H9 (cell line): ENCODE measurements at regions not wholly inside any gene's neighbourhood (a gene's known extent, or its start where the extent isn't known, plus 50 kb on each side); places are given as distances from the start of the nearest gene placed in this dataset.
"Not testable (repeated sequence)": the region's sequence is repeated elsewhere in the genome, so short reads cannot be mapped to it uniquely, and the experiment has no call there.

Experiments
- DNase-seq: peaks from one replicate; pipeline ENCODE4 v3.0.0-alpha.2; 2017
- H2AFZ ChIP-seq: one replicate; pipeline ENCODE4 v1.6.1; 2013; ENCODE audit warnings: mild to moderate bottlenecking, low read length, control low read depth, moderate library complexity
- H2AK5ac ChIP-seq: 2 replicates; pipeline ENCODE4 v1.6.1; 2013; ENCODE audit warnings: low read length, control low read depth, mixed read lengths; ENCODE audit not compliant: insufficient read length
- H2BK120ac ChIP-seq: one replicate; pipeline ENCODE4 v1.6.1; 2013; ENCODE audit warnings: low read depth, mild to moderate bottlenecking, low read length, control low read depth, inconsistent platforms; ENCODE audit not compliant: poor library complexity, severe bottlenecking
- H2BK12ac ChIP-seq: 2 replicates; pipeline ENCODE4 v1.6.1; 2013; ENCODE audit warnings: low read length, control low read depth, mixed read lengths, low read depth; ENCODE audit not compliant: insufficient read length
- H2BK15ac ChIP-seq: 2 replicates; pipeline ENCODE4 v1.6.1; 2013; ENCODE audit warnings: low read depth, low read length, control low read depth
- H2BK20ac ChIP-seq: one replicate; pipeline ENCODE4 v1.6.1; 2013; ENCODE audit warnings: low read depth, mild to moderate bottlenecking, low read length, control low read depth, inconsistent platforms; ENCODE audit not compliant: poor library complexity, severe bottlenecking
- H2BK5ac ChIP-seq: 2 replicates; pipeline ENCODE4 v1.6.1; 2013; ENCODE audit warnings: low read length, control low read depth, mixed read lengths; ENCODE audit not compliant: insufficient read length
- H3K14ac ChIP-seq: 2 replicates; pipeline ENCODE4 v1.6.1; 2013; ENCODE audit warnings: low read length, control low read depth; ENCODE audit not compliant: insufficient read depth
- H3K18ac ChIP-seq: 2 replicates; pipeline ENCODE4 v1.6.1; 2013; ENCODE audit warnings: low read depth, mild to moderate bottlenecking, mixed read lengths, low read length, control low read depth; ENCODE audit not compliant: insufficient read length
- H3K23ac ChIP-seq: 2 replicates; pipeline ENCODE4 v1.6.1; 2013; ENCODE audit warnings: low read length, control low read depth, mixed read lengths, low read depth; ENCODE audit not compliant: insufficient read length
- H3K23me2 ChIP-seq: 2 replicates; pipeline ENCODE4 v1.6.1; 2013; ENCODE audit warnings: low read depth, mild to moderate bottlenecking, mixed read lengths, low read length, control low read depth; ENCODE audit not compliant: insufficient read length, poor library complexity, severe bottlenecking
- H3K27ac ChIP-seq: 2 replicates; pipeline ENCODE4 v1.5.1; 2013; ENCODE audit warnings: low read length, control low read depth, mixed read lengths, low read depth; ENCODE audit not compliant: insufficient read length
- H3K27me3 ChIP-seq: 2 replicates; pipeline ENCODE4 v1.6.1; 2013; ENCODE audit warnings: low read length, control low read depth, inconsistent platforms; ENCODE audit not compliant: insufficient read depth
- H3K4ac ChIP-seq: 2 replicates; pipeline ENCODE4 v1.6.1; 2013; ENCODE audit warnings: low read depth, mild to moderate bottlenecking, control low read depth, inconsistent platforms, low read length, moderate library complexity
- H3K4me1 ChIP-seq: 2 replicates; pipeline ENCODE4 v1.6.1; 2013; ENCODE audit warnings: low read length, control low read depth, inconsistent platforms; ENCODE audit not compliant: insufficient read depth
- H3K4me2 ChIP-seq: 2 replicates; pipeline ENCODE4 v1.6.1; 2013; ENCODE audit warnings: low read length, control low read depth, mixed read lengths; ENCODE audit not compliant: insufficient read length, insufficient read depth
- H3K56ac ChIP-seq: 2 replicates; pipeline ENCODE4 v1.6.1; 2013; ENCODE audit warnings: low read depth, mild to moderate bottlenecking, mixed read lengths, low read length, control low read depth; ENCODE audit not compliant: insufficient read length
- H3K79me1 ChIP-seq: 2 replicates; pipeline ENCODE4 v1.6.1; 2013; ENCODE audit warnings: low read depth, mild to moderate bottlenecking, moderate library complexity, low read length, control low read depth, inconsistent platforms; ENCODE audit not compliant: insufficient read depth, poor library complexity, severe bottlenecking
- H3K79me2 ChIP-seq: 2 replicates; pipeline ENCODE4 v1.6.1; 2013; ENCODE audit warnings: low read length, control low read depth, inconsistent platforms; ENCODE audit not compliant: insufficient read depth
- H3K9ac ChIP-seq: 2 replicates; pipeline ENCODE4 v1.6.1; 2013; ENCODE audit warnings: low read length, control low read depth, mixed read lengths; ENCODE audit not compliant: insufficient read length; ENCODE audit errors: extremely low read depth
- H3K9me3 ChIP-seq: one replicate; pipeline ENCODE4 v1.6.1; 2013; ENCODE audit warnings: low read depth, low read length, inconsistent platforms; ENCODE audit not compliant: control insufficient read depth
- H3T11ph ChIP-seq: one replicate; pipeline ENCODE4 v1.6.1; 2013; ENCODE audit warnings: mild to moderate bottlenecking, low read length, control low read depth, inconsistent platforms
- H4K20me1 ChIP-seq: one replicate; pipeline ENCODE4 v1.6.1; 2013; ENCODE audit not compliant: control insufficient read depth, insufficient read length, insufficient read depth
- H4K5ac ChIP-seq: 2 replicates; pipeline ENCODE4 v1.6.1; 2013; ENCODE audit warnings: low read depth, mild to moderate bottlenecking, mixed read lengths, low read length, control low read depth; ENCODE audit not compliant: insufficient read length
- H4K8ac ChIP-seq: replicated peaks from 2 replicates; pipeline ENCODE4 v1.6.1; 2013; ENCODE audit warnings: low read length, control low read depth, mixed read lengths, low read depth; ENCODE audit not compliant: insufficient read length
- H4K91ac ChIP-seq: 2 replicates; pipeline ENCODE4 v1.6.1; 2013; ENCODE audit warnings: low read depth, mild to moderate bottlenecking, moderate library complexity, mixed read lengths, low read length, control low read depth; ENCODE audit not compliant: insufficient read length
- H3K27ac Mint-ChIP-seq, 3 experiments: 2 replicates in 2 of 3; 3 replicates in 1 of 3; pipeline ENCODE4 v1.8.0; 2020 to 2021; ENCODE audit warnings: mixed read lengths in 3 of 3, mild to moderate bottlenecking in 1 of 3, moderate library complexity in 1 of 3
- H3K27me3 Mint-ChIP-seq: 2 replicates; pipeline ENCODE4 v1.8.0; 2021; ENCODE audit warnings: low read depth, mild to moderate bottlenecking, moderate library complexity, mixed read lengths
- H3K36me3 Mint-ChIP-seq, 3 experiments: 2 replicates in 2 of 3; 3 replicates in 1 of 3; pipeline ENCODE4 v1.8.0; 2020 to 2021; ENCODE audit warnings: low read depth in 3 of 3, mixed read lengths in 3 of 3; ENCODE audit not compliant: insufficient read depth in 1 of 3
- H3K4me1 Mint-ChIP-seq, 2 experiments: 2 replicates each; pipeline ENCODE4 v1.8.0; 2020; ENCODE audit warnings: mixed read lengths in 2 of 2
- H3K4me3 Mint-ChIP-seq, 2 experiments: 2 replicates in 1 of 2; 3 replicates in 1 of 2; pipeline ENCODE4 v1.8.0; 2020 to 2021; ENCODE audit warnings: mild to moderate bottlenecking in 2 of 2, mixed read lengths in 2 of 2, moderate library complexity in 1 of 2
- H3K9me3 Mint-ChIP-seq, 2 experiments: 2 replicates in 1 of 2; 3 replicates in 1 of 2; pipeline ENCODE4 v1.8.0; 2020; ENCODE audit warnings: mild to moderate bottlenecking in 2 of 2, mixed read lengths in 2 of 2, moderate library complexity in 1 of 2
- CTCF ChIP-seq: fragments of 200-600 bp; sonication (generic); conservative IDR thresholded peaks from 3 replicates; pipeline ENCODE4 v1.8.0; 2021; ENCODE audit warnings: antibody characterized with exemption, mild to moderate bottlenecking
- WGBS: extraction: QIAGEN DNeasy Blood & Tissue Kit; methylation state at CpG from one replicate; pipeline ENCODE4 v1.1.7; 2013; ENCODE audit warnings: missing lambda C conversion rate, low lambda C conversion rate, mixed read lengths; ENCODE audit not compliant: insufficient read length; ENCODE audit errors: extremely low coverage; 5-methylcytosine and 5-hydroxymethylcytosine counted together

GRCh38 chr22:11605468-11605981 lies 3922.5 kb upstream of the OR11H1 start:
- Histone ChIP-seq H2AK5ac (no peak overlapping the region), H3K23me2 (no peaks in the 10 kb centered on the region), H2BK120ac (no peak overlapping the region), H2BK5ac (no peak overlapping the region), H4K5ac (no peak overlapping the region), H3K79me1 (no peaks in the 10 kb centered on the region), H3K23ac (no peak overlapping the region), H2BK15ac (no peak overlapping the region), H2BK12ac (no peak overlapping the region), H3K4me1 (no peaks in the 10 kb centered on the region), H3K79me2 (no peaks in the 10 kb centered on the region), H3K27ac (no peak overlapping the region), H2AFZ (no peak overlapping the region), H3K9me3 (peaks cover 49% of the 10 kb centered on the region), H3K9ac (no peak overlapping the region), H4K91ac (no peak overlapping the region), H3K18ac (no peak overlapping the region), H3K27me3 (no peaks in the 10 kb centered on the region), H3T11ph (no peak overlapping the region), H4K8ac (no peak overlapping the region), H3K14ac (no peak overlapping the region), H2BK20ac (no peak overlapping the region), H3K4me2 (no peak overlapping the region), H4K20me1 (no peaks in the 10 kb centered on the region), H3K56ac (no peak overlapping the region), H3K4ac (no peak overlapping the region)
- WGBS: no CpG with 5 or more reads among the region's 30 CpGs
- H3K27me3 Mint-ChIP-seq: peaks cover 7% of the 10 kb centered on the region
- peaks cover 24 to 53% (median 36%) of the 10 kb centered on the region in 3 experiments; a peak in 6 of 7 replicates for H3K36me3 Mint-ChIP-seq
- H3K4me3 Mint-ChIP-seq: no peak overlapping the region
- peaks cover 94 to 97% of the 10 kb centered on the region in 2 experiments for H3K9me3 Mint-ChIP-seq
- TF ChIP-seq CTCF: no peak
- no peaks in the 10 kb centered on the region for H3K4me1 Mint-ChIP-seq
- no peak overlapping the region for H3K27ac Mint-ChIP-seq
- DNase-seq: no peak

GRCh38 chr22:11606047-11607000 lies 3921.7 kb upstream of the OR11H1 start:
- no CpG with 5 or more reads among the region's 42 CpGs for WGBS
- not testable (repeated sequence) for H4K91ac ChIP-seq, H2BK12ac ChIP-seq, H3K27me3 Mint-ChIP-seq, DNase-seq, H3K4me3 Mint-ChIP-seq, H3K4ac ChIP-seq, H2AFZ ChIP-seq, H2BK20ac ChIP-seq, H2BK120ac ChIP-seq, H3K79me1 ChIP-seq, H3K18ac ChIP-seq, H3K4me1 Mint-ChIP-seq, H4K20me1 ChIP-seq, H3K56ac ChIP-seq, H3K9ac ChIP-seq, H3K23me2 ChIP-seq, H4K5ac ChIP-seq, H3K79me2 ChIP-seq, H3K23ac ChIP-seq, H3K4me2 ChIP-seq, H3K14ac ChIP-seq, H3K27ac ChIP-seq, H2BK15ac ChIP-seq, H3K4me1 ChIP-seq, H3K27me3 ChIP-seq, H3T11ph ChIP-seq, H2BK5ac ChIP-seq, H4K8ac ChIP-seq, H2AK5ac ChIP-seq, H3K27ac Mint-ChIP-seq
- peaks cover 95 to 97% of the 10 kb centered on the region in 2 experiments for H3K9me3 Mint-ChIP-seq
- H3K9me3 ChIP-seq: peaks cover 48% of the 10 kb centered on the region
- H3K36me3 Mint-ChIP-seq: peaks cover 30 to 58% (median 38%) of the 10 kb centered on the region in 3 experiments
